ENCODE measurements at regions not wholly inside any gene's neighbourhood (a gene's known extent, or its start where the extent isn't known, plus 50 kb on each side); places are given as distances from the start of the nearest gene placed in this dataset.

- no peak overlapping the region for H3K27ac ChIP-seq (ENCODE audit: low read depth in 1 of 2, low read length in 2 of 2)
- Mint-ChIP-seq H3K27me3 (ENCODE audit: low read depth in 3 of 3) (peaks cover 0 to 8% (median 0%) of the 10 kb centered on the region in 3 donors), H3K9me3 (no peaks in the 10 kb centered on the region), H3K36me3 (no peaks in the 10 kb centered on the region), H3K4me3 (no peak overlapping the region), H3K27ac (no peak overlapping the region), H3K4me1 (peaks cover 2% of the 10 kb centered on the region)
- no peak overlapping the region for H3K9ac ChIP-seq (ENCODE audit: insufficient read depth, low read length, poor library complexity, severe bottlenecking)
- H3K4me1 ChIP-seq (ENCODE audit: control insufficient read depth in 1 of 2, insufficient read depth in 2 of 2, low read length in 2 of 2), result no peaks in the 10 kb centered on the region
- no CpG with 5 or more reads among the region's 6 CpGs for WGBS (ENCODE audit: insufficient coverage)
- no peaks in the 10 kb centered on the region for H3K36me3 ChIP-seq (replicated peaks in 1 of 2; ENCODE audit: control insufficient read depth in 1 of 2, insufficient read depth in 2 of 2, low read length in 2 of 2)
- H2AFZ ChIP-seq (ENCODE audit: insufficient read depth, low read depth, low read length, poor library complexity, severe bottlenecking), result no peak overlapping the region
- H3K79me2 ChIP-seq (ENCODE audit: insufficient read depth, low read length), result no peaks in the 10 kb centered on the region
- H3K4me3 ChIP-seq (replicated peaks in 1 of 3; ENCODE audit: low read depth in 2 of 3, low read length in 3 of 3), result no peak overlapping the region
- no peak for DNase-seq
- peak; percentile 66 for TF ChIP-seq CTCF (IDR thresholded peaks at IDR 0.05)
- no peaks in the 10 kb centered on the region for H4K20me1 ChIP-seq (ENCODE audit: insufficient read depth, low read length)
- no peaks in the 10 kb centered on the region for H3K27me3 ChIP-seq (ENCODE audit: control insufficient read depth in 2 of 2, insufficient read depth in 2 of 2, low read length in 2 of 2)
- intact Hi-C loops (cut with micrococcal nuclease), result no loop called here
- no peak overlapping the region for H3K4me2 ChIP-seq (replicated peaks; ENCODE audit: extremely low read depth, low read length, poor library complexity, severe bottlenecking)
- H3K9me3 ChIP-seq (replicated peaks in 1 of 2; ENCODE audit: control insufficient read depth in 1 of 2, insufficient read depth in 1 of 2, low read length in 2 of 2), result no peaks in the 10 kb centered on the region
Observed at GRCh38 chr4:112951362-112952312, 97.8 kb upstream of the ANK2 start.

GRCh38 chr4:112952313-112952700, 97.1 kb upstream of the ANK2 start:
- H3K36me3 ChIP-seq (replicated peaks in 1 of 2; ENCODE audit: control insufficient read depth in 1 of 2, insufficient read depth in 2 of 2, low read length in 2 of 2), result no peaks in the 10 kb centered on the region
- H3K27ac Mint-ChIP-seq, result no peak overlapping the region
- H3K4me3 Mint-ChIP-seq, result no peak overlapping the region
- H3K4me1 ChIP-seq (ENCODE audit: control insufficient read depth in 1 of 2, insufficient read depth in 2 of 2, low read length in 2 of 2), result no peaks in the 10 kb centered on the region
- intact Hi-C loops (cut with micrococcal nuclease), result no loop called here
- peaks cover 0 to 8% (median 0%) of the 10 kb centered on the region in 3 donors for H3K27me3 Mint-ChIP-seq (ENCODE audit: low read depth in 3 of 3)
- H3K27me3 ChIP-seq (ENCODE audit: control insufficient read depth in 2 of 2, insufficient read depth in 2 of 2, low read length in 2 of 2), result no peaks in the 10 kb centered on the region
- no peaks in the 10 kb centered on the region for H4K20me1 ChIP-seq (ENCODE audit: insufficient read depth, low read length)
- peaks cover 2% of the 10 kb centered on the region for H3K4me1 Mint-ChIP-seq
- H2AFZ ChIP-seq (ENCODE audit: insufficient read depth, low read depth, low read length, poor library complexity, severe bottlenecking), result no peak overlapping the region
- no peaks in the 10 kb centered on the region for H3K79me2 ChIP-seq (ENCODE audit: insufficient read depth, low read length)
- H3K4me2 ChIP-seq (replicated peaks; ENCODE audit: extremely low read depth, low read length, poor library complexity, severe bottlenecking), result no peak overlapping the region
- no peaks in the 10 kb centered on the region for H3K36me3 Mint-ChIP-seq
- H3K9me3 Mint-ChIP-seq, result peaks cover 0 to under 1% (median 0%) of the 10 kb centered on the region in 7 donors
- no peak overlapping the region for H3K27ac ChIP-seq (ENCODE audit: low read depth in 1 of 2, low read length in 2 of 2)
- no CpG with 5 or more reads among the region's 1 CpG for WGBS (ENCODE audit: insufficient coverage)
- no peak overlapping the region for H3K4me3 ChIP-seq (replicated peaks in 1 of 3; ENCODE audit: low read depth in 2 of 3, low read length in 3 of 3)
- no peaks in the 10 kb centered on the region for H3K9me3 ChIP-seq (replicated peaks in 1 of 2; ENCODE audit: control insufficient read depth in 1 of 2, insufficient read depth in 1 of 2, low read length in 2 of 2)
- H3K9ac ChIP-seq (ENCODE audit: insufficient read depth, low read length, poor library complexity, severe bottlenecking), result no peak overlapping the region
- TF ChIP-seq CTCF (IDR thresholded peaks at IDR 0.05), result no peak
- DNase-seq, result no peak

All from CD14-positive monocyte (primary cell).